ENCODE measurements at regions not wholly inside any gene's neighbourhood (a gene's known extent, or its start where the extent isn't known, plus 50 kb on each side); places are given as distances from the start of the nearest gene placed in this dataset.

- TF ChIP-seq CTCF (optimal IDR thresholded peaks at IDR 0.05 in 1 of 3, IDR thresholded peaks at IDR 0.05 in 1 of 3, conservative IDR thresholded peaks at IDR 0.05 in 1 of 3; ENCODE audit: extremely low read depth in 1 of 3, insufficient read depth in 2 of 3, low read length in 3 of 3) (no peak), EZH2 (IDR thresholded peaks at IDR 0.05; ENCODE audit: low read length) (no peak)
- Histone ChIP-seq H3K79me2 (ENCODE audit: control insufficient read depth, insufficient read depth, low read length) (no peaks in the 10 kb centered on the region), H3K9ac (ENCODE audit: control insufficient read depth, extremely low read depth, insufficient read depth, low read length) (no peak overlapping the region), H3K27ac (ENCODE audit: control insufficient read depth, insufficient read depth, low read length) (no peak overlapping the region), H4K20me1 (ENCODE audit: control insufficient read depth, extremely low read depth, insufficient read depth, low read length) (no peaks in the 10 kb centered on the region), H3K4me1 (ENCODE audit: control insufficient read depth, extremely low read depth, insufficient read depth, low read length) (no peaks in the 10 kb centered on the region), H2AFZ (ENCODE audit: control insufficient read depth, low read length) (no peak overlapping the region), H3K9me3 (ENCODE audit: control insufficient read depth, low read depth, low read length) (no peaks in the 10 kb centered on the region), H3K4me2 (ENCODE audit: control insufficient read depth, extremely low read depth, insufficient read depth, low read depth, low read length) (no peak overlapping the region), H3K36me3 (ENCODE audit: control insufficient read depth in 2 of 2, extremely low read depth in 1 of 2, insufficient read depth in 2 of 2, low read length in 2 of 2) (no peaks in the 10 kb centered on the region), H3K4me3 (ENCODE audit: control insufficient read depth in 2 of 3, extremely low read depth in 1 of 3, insufficient read depth in 2 of 3, low read depth in 1 of 3, low read length in 3 of 3) (no peak overlapping the region), H3K27me3 (ENCODE audit: control insufficient read depth, extremely low read depth, insufficient read depth, low read length) (peaks cover 41% of the 10 kb centered on the region), H3K9me1 (ENCODE audit: control insufficient read depth, extremely low read depth, insufficient read depth, low read length) (no peaks in the 10 kb centered on the region)
- dilution Hi-C loops (cut with MboI; ENCODE audit: extremely low pct_ligation_motif_present, low sequenced_read_pairs), result no loop called here
- FAIRE-seq (no peak), DNase-seq (ENCODE audit: low read depth, low spot score) (no peak)
Observed at GRCh38 chr20:57797401-57797800, 87.6 kb upstream of the PMEPA1 start.

- dilution Hi-C loops (cut with MboI; ENCODE audit: extremely low pct_ligation_motif_present, low sequenced_read_pairs), result no loop called here
- H3K4me1 ChIP-seq (ENCODE audit: control insufficient read depth, extremely low read depth, insufficient read depth, low read length), result no peaks in the 10 kb centered on the region
Observed at GRCh38 chr20:57795977-57796560, 86.3 kb upstream of the PMEPA1 start.

More at GRCh38 chr20:57795977-57796560, 86.3 kb upstream of the PMEPA1 start:
- no peak overlapping the region for H3K9ac ChIP-seq (ENCODE audit: control insufficient read depth, extremely low read depth, insufficient read depth, low read length)
- H3K27me3 ChIP-seq (ENCODE audit: control insufficient read depth, extremely low read depth, insufficient read depth, low read length), result peaks cover 45% of the 10 kb centered on the region
- no peaks in the 10 kb centered on the region for H4K20me1 ChIP-seq (ENCODE audit: control insufficient read depth, extremely low read depth, insufficient read depth, low read length)
- no peak overlapping the region for H3K27ac ChIP-seq (ENCODE audit: control insufficient read depth, insufficient read depth, low read length)
- H2AFZ ChIP-seq (ENCODE audit: control insufficient read depth, low read length), result no peak overlapping the region
- H3K79me2 ChIP-seq (ENCODE audit: control insufficient read depth, insufficient read depth, low read length), result no peaks in the 10 kb centered on the region
- no peak overlapping the region for H3K4me3 ChIP-seq (ENCODE audit: control insufficient read depth in 2 of 3, extremely low read depth in 1 of 3, insufficient read depth in 2 of 3, low read depth in 1 of 3, low read length in 3 of 3)
- TF ChIP-seq EZH2 (IDR thresholded peaks at IDR 0.05; ENCODE audit: low read length), result no peak
- TF ChIP-seq CTCF (optimal IDR thresholded peaks at IDR 0.05 in 1 of 3, IDR thresholded peaks at IDR 0.05 in 1 of 3, conservative IDR thresholded peaks at IDR 0.05 in 1 of 3; ENCODE audit: extremely low read depth in 1 of 3, insufficient read depth in 2 of 3, low read length in 3 of 3), result no peak
- FAIRE-seq (no peak), DNase-seq (ENCODE audit: low read depth, low spot score) (no peak)
- no peaks in the 10 kb centered on the region for H3K36me3 ChIP-seq (ENCODE audit: control insufficient read depth in 2 of 2, extremely low read depth in 1 of 2, insufficient read depth in 2 of 2, low read length in 2 of 2)
- H3K4me2 ChIP-seq (ENCODE audit: control insufficient read depth, extremely low read depth, insufficient read depth, low read depth, low read length), result no peak overlapping the region
- H3K9me3 ChIP-seq (ENCODE audit: control insufficient read depth, low read depth, low read length), result no peaks in the 10 kb centered on the region
- H3K9me1 ChIP-seq (ENCODE audit: control insufficient read depth, extremely low read depth, insufficient read depth, low read length), result no peaks in the 10 kb centered on the region
